Spleen (tissue), 11 donors: ENCODE measurements at regions not wholly inside any gene's neighbourhood (a gene's known extent, or its start where the extent isn't known, plus 50 kb on each side); places are given as distances from the start of the nearest gene placed in this dataset.

Source experiments
- DNase-seq: peaks from one replicate; pipeline ENCODE4 v3.0.0-alpha.2; 2020
- H3K27ac ChIP-seq, 8 donors: fragments of 200-600 bp; sonication (generic) in 7 of 8; 1 replicate in 4 of 8; 2 replicates in 4 of 8; pipeline versions ENCODE4 v1.5.0 to v1.8.0; 2016 to 2021; ENCODE audit warnings: inconsistent platforms in 4 of 8, mild to moderate bottlenecking in 4 of 8, moderate library complexity in 1 of 8
- H3K27me3 ChIP-seq, 7 donors: fragments of 200-600 bp; sonication (generic) in 6 of 7; replicated peaks in 1 of 7; 1 replicate in 4 of 7; 2 replicates in 3 of 7; pipeline versions ENCODE4 v1.5.0 to v1.8.0; 2016 to 2021; ENCODE audit warnings: inconsistent platforms in 3 of 7, mild to moderate bottlenecking in 1 of 7
- H3K36me3 ChIP-seq, 6 donors: fragments of 200-600 bp; sonication (generic) in 5 of 6; 1 replicate in 4 of 6; 2 replicates in 2 of 6; pipeline versions ENCODE4 v1.5.0 to v1.8.0; 2016 to 2021; ENCODE audit warnings: inconsistent platforms in 2 of 6
- H3K4me1 ChIP-seq, 6 donors: fragments of 200-600 bp; sonication (generic) in 5 of 6; 1 replicate in 3 of 6; 2 replicates in 3 of 6; pipeline versions ENCODE4 v1.5.0 to v1.8.0; 2016 to 2021; ENCODE audit warnings: inconsistent platforms in 3 of 6
- H3K4me3 ChIP-seq, 8 donors: fragments of 200-600 bp; sonication (generic) in 7 of 8; 1 replicate in 4 of 8; 2 replicates in 4 of 8; pipeline versions ENCODE4 v1.5.0 to v1.8.0; 2016 to 2021; ENCODE audit warnings: inconsistent platforms in 4 of 8, mild to moderate bottlenecking in 4 of 8, moderate library complexity in 2 of 8
- H3K9me3 ChIP-seq, 8 donors: fragments of 200-600 bp; sonication (generic) in 7 of 8; 1 replicate in 4 of 8; 2 replicates in 4 of 8; pipeline versions ENCODE4 v1.5.0 to v1.8.0; 2016 to 2021; ENCODE audit warnings: inconsistent platforms in 4 of 8
- CTCF ChIP-seq, 11 experiments: fragments of 200-600 bp in 7 of 11; fragments of 450-650 bp in 4 of 11; sonication (generic) in 4 of 11; IDR thresholded peaks in 8 of 11; conservative IDR thresholded peaks in 3 of 11; 1 replicate in 7 of 11; 2 replicates in 4 of 11; pipeline versions ENCODE4 v1.4.0 to v1.8.0; 2016 to 2021; ENCODE audit warnings: antibody characterized with exemption in 11 of 11, inconsistent platforms in 4 of 11, mild to moderate bottlenecking in 1 of 11
- POLR2A ChIP-seq, 3 donors: fragments of 450-650 bp; IDR thresholded peaks; one replicate each; pipeline ENCODE4 v1.5.1; 2017; ENCODE audit warnings: antibody characterized with exemption in 3 of 3, mild to moderate bottlenecking in 1 of 3
- POLR2AphosphoS5 ChIP-seq, 3 donors: sonication (generic); formaldehyde crosslinking; IDR thresholded peaks; one replicate each; pipeline ENCODE4 v1.5.1; 2017; ENCODE audit warnings: antibody characterized with exemption in 3 of 3
- WGBS, 5 donors: extraction: QIAGEN DNeasy Blood & Tissue Kit in 3 of 5; methylation state at CpG; one replicate each; pipeline versions ENCODE4 v1.1.5 to v1.1.7; 2013 to 2018; 5-methylcytosine and 5-hydroxymethylcytosine counted together
- intact Hi-C: fragments of 100-400 bp; cut with DNase I; formaldehyde crosslinking; loops from one replicate; pipeline ENCODE4 v1.15.0; 2023; ENCODE audit warnings: low total_unique reads
- donor health status: healthy with polysubstance abuse.
- donor health status: DM: no; HTN: no; CAD: no; lungs with moderate emphysema.
- donor health status: DM: no; HTN: no; CAD: no.
- donor health status: Bipolar disorder and iron deficiency.
- donor health status: healthy.
- donor health status: DM: no; HTN: no; CAD: no.
- donor health status: DM: yes; HTN: yes; CAD: no.

GRCh38 chr3:87733671-87734367, 325.0 kb downstream of the CGGBP1 start:
- DNase-seq, result no peak
- Histone ChIP-seq H3K27ac (no peak overlapping the region), H3K27me3 (peaks cover 0 to 4% (median 0%) of the 10 kb centered on the region in 7 donors), H3K36me3 (no peaks in the 10 kb centered on the region), H3K4me3 (no peak overlapping the region), H3K4me1 (no peaks in the 10 kb centered on the region), H3K9me3 (no peaks in the 10 kb centered on the region)
- WGBS, 5 donors, result 89 to 94% (median 90%) methylated on average over 10 of the region's 10 CpGs
- intact Hi-C loops, result no loop called here
- no peak for TF ChIP-seq CTCF (IDR thresholded peaks at IDR 0.05 in 8 of 11, conservative IDR thresholded peaks at IDR 0.05 in 3 of 11)
- TF ChIP-seq POLR2A (IDR thresholded peaks at IDR 0.05), result no peak
- TF ChIP-seq POLR2AphosphoS5 (IDR thresholded peaks at IDR 0.05), result no peak

- H3K4me1 ChIP-seq, result no peaks in the 10 kb centered on the region
- H3K36me3 ChIP-seq, result no peaks in the 10 kb centered on the region
- H3K9me3 ChIP-seq, result no peaks in the 10 kb centered on the region
- 55 to 71% (median 61%) methylated on average over 3 of the region's 3 CpGs for WGBS, 5 donors
- intact Hi-C loops, result no loop called here
- TF ChIP-seq CTCF (IDR thresholded peaks at IDR 0.05 in 8 of 11, conservative IDR thresholded peaks at IDR 0.05 in 3 of 11) (no peak), POLR2A (IDR thresholded peaks at IDR 0.05) (no peak), POLR2AphosphoS5 (IDR thresholded peaks at IDR 0.05) (no peak)
- no peak for DNase-seq
- H3K27ac ChIP-seq, result no peak overlapping the region
- H3K4me3 ChIP-seq, result no peak overlapping the region
- H3K27me3 ChIP-seq, result peaks cover 0 to 4% (median 0%) of the 10 kb centered on the region in 7 donors
These were observed 326.5 kb downstream of the CGGBP1 start for GRCh38 chr3:87732294-87732693.

- H3K27ac ChIP-seq, result no peak overlapping the region
- 63 to 84% (median 80%) methylated on average over 4 of the region's 4 CpGs for WGBS, 5 donors
- TF ChIP-seq POLR2AphosphoS5 (IDR thresholded peaks at IDR 0.05) (no peak), CTCF (IDR thresholded peaks at IDR 0.05 in 8 of 11, conservative IDR thresholded peaks at IDR 0.05 in 3 of 11) (no peak), POLR2A (IDR thresholded peaks at IDR 0.05) (no peak)
- DNase-seq, result no peak
- intact Hi-C loops, result no loop called here
- no peaks in the 10 kb centered on the region for H3K36me3 ChIP-seq
- no peaks in the 10 kb centered on the region for H3K4me1 ChIP-seq
- peaks cover 0 to 4% (median 0%) of the 10 kb centered on the region in 7 donors for H3K27me3 ChIP-seq
- no peak overlapping the region for H3K4me3 ChIP-seq
- H3K9me3 ChIP-seq, result peaks cover 0 to 18% (median 10%) of the 10 kb centered on the region in 8 donors
These were observed 331.0 kb downstream of the CGGBP1 start for GRCh38 chr3:87727783-87728182.

- H3K27ac ChIP-seq, result no peak overlapping the region
- no peaks in the 10 kb centered on the region for H3K4me1 ChIP-seq
- WGBS, 5 donors, result 70 to 93% (median 71%) methylated on average over 2 of the region's 2 CpGs
- no peak for TF ChIP-seq POLR2A (IDR thresholded peaks at IDR 0.05)
- TF ChIP-seq POLR2AphosphoS5 (IDR thresholded peaks at IDR 0.05), result no peak
- no peak for TF ChIP-seq CTCF (IDR thresholded peaks at IDR 0.05 in 8 of 11, conservative IDR thresholded peaks at IDR 0.05 in 3 of 11)
- no peaks in the 10 kb centered on the region for H3K36me3 ChIP-seq
- DNase-seq, result no peak
- H3K9me3 ChIP-seq, result no peaks in the 10 kb centered on the region
- H3K4me3 ChIP-seq, result no peak overlapping the region
- H3K27me3 ChIP-seq, result no peaks in the 10 kb centered on the region
- intact Hi-C loops, result no loop called here
These were observed 339.7 kb downstream of the CGGBP1 start for GRCh38 chr3:87719060-87719459.
